Fibroblast of pulmonary artery (primary cell): ENCODE measurements at regions not wholly inside any gene's neighbourhood (a gene's known extent, or its start where the extent isn't known, plus 50 kb on each side); places are given as distances from the start of the nearest gene placed in this dataset.

Experiments used
- DNase-seq: peaks from one replicate; pipeline ENCODE4 v3.0.0-alpha.2; 2010; ENCODE audit warnings: low read depth
- H3K4me3 ChIP-seq: replicated peaks from 2 replicates; pipeline ENCODE4 v1.5.1; 2011; ENCODE audit warnings: low read depth, mild to moderate bottlenecking, control low read depth, low read length, moderate library complexity
- TF ChIP-seq, protein P1 (sequence below): IDR thresholded peaks from 2 replicates; pipeline ENCODE4 v1.5.1; 2011; ENCODE audit warnings: mild to moderate bottlenecking, control low read depth, low read length, inconsistent platforms; ENCODE audit errors: missing control alignments

DNA sequence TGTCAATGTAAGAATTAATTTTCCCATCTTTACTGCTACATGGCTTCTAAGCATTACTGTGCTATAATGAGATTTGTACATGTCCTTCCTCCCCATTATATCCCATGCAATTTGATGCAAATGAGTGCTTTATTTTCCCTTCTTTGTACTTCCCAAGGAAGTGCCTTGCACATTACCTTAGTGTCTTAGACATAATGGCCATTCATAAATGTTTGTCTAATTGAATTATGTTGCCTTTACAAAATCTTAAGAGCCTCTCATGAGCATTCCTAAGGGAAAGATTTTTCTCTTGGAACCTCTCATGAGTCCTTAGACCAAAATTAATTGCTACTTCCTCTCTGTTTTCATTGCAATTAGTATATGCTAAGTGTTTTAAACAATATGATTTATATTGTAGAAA, 741.7 kb downstream of the RERGL start:
- DNase-seq: no peak
- no peak overlapping the region for H3K4me3 ChIP-seq
- TF ChIP-seq, protein P1, sequence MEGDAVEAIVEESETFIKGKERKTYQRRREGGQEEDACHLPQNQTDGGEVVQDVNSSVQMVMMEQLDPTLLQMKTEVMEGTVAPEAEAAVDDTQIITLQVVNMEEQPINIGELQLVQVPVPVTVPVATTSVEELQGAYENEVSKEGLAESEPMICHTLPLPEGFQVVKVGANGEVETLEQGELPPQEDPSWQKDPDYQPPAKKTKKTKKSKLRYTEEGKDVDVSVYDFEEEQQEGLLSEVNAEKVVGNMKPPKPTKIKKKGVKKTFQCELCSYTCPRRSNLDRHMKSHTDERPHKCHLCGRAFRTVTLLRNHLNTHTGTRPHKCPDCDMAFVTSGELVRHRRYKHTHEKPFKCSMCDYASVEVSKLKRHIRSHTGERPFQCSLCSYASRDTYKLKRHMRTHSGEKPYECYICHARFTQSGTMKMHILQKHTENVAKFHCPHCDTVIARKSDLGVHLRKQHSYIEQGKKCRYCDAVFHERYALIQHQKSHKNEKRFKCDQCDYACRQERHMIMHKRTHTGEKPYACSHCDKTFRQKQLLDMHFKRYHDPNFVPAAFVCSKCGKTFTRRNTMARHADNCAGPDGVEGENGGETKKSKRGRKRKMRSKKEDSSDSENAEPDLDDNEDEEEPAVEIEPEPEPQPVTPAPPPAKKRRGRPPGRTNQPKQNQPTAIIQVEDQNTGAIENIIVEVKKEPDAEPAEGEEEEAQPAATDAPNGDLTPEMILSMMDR: no peak

DNA sequence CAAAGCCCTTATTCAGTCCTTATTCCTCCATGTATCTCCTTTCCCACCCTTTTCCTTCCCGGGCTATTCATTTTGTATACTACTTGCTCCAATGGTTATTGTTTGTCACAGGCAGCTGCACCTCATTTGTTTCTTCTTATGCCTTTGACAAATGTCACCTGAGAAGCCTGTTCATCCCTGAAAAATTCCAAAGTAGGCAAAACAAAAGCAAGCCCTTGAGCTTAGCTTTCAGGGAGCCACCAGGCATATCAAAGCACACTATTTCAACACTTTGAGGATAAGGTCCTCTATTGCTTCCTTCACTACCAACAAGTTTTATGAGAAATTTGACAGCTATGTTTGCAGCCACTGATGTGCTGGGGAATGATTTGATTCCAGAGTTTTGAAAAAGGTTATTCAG, 738.7 kb upstream of the LMO3 start:
- H3K4me3 ChIP-seq: no peak overlapping the region
- no peak for DNase-seq
- TF ChIP-seq, protein P1: no peak

DNA sequence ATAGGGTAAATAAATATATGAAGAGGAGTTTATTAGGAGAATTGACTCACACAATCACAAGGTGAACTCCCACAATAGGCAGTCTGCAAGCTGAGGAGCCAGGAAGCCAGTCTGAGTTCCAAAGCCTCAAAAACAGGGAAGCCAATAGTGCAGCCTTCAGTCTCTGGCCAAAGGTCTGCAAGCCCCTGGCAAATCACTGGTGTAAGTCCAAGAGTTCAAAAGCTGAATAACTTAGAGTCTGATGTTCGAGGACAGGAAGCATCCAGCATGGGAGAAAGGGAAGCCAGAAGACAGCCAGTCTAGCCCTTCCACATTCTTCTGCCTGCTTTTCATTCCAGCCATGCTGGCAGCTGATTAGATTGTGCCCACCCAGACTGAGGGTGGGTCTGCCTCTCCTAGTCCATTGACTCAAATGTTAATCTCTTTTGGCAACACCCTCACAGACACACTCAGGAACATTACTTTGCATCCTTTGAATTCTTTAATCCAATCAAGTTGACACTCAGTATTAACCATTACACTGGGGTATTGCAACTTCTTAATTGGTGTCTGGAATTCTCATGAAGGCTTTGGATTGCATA, 736.5 kb upstream of the LMO3 start:
- no peak for DNase-seq
- TF ChIP-seq, protein P1: no peak
- H3K4me3 ChIP-seq: no peak overlapping the region

DNA sequence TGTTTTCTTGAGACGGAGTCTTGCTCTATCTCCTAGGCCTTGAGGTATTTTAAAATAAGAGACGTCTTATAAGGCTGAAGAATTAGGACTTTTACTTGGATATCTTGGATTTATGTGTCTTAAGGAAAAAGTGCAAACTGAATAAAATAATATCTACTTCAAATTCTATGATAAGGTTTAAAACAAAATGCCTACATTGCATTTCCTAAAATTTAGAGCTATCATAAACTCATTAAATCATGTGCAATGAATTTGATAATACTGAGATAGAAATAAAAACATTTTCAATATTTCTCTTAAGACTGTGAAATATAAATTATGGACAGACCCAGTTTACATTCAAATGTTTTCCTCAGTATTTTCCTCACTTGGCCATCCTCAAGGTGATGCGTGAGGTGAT, 729.5 kb upstream of the LMO3 start:
- H3K4me3 ChIP-seq: no peak overlapping the region
- no peak for DNase-seq
- TF ChIP-seq, protein P1: no peak

DNA sequence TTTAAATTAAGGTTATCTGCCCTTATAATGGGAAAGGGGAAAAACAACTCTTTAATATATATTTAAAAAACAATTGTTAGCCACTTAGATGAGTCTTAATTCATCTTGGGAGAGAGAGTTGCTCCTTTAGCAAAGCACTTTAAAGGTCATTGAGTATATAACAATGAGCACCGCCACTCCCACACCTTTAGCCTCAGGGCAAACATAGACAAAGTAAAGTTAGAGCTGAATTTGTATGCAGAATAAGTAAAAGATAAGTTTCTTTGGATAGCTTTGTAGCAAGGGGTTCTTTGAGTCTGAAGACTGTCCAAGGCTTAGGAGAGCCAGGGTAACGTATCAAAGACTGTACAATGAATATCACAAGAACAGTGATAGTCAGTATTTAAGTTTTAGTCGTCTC, 728.8 kb upstream of the LMO3 start:
- TF ChIP-seq, protein P1: no peak
- no peak for DNase-seq
- no peak overlapping the region for H3K4me3 ChIP-seq

DNA sequence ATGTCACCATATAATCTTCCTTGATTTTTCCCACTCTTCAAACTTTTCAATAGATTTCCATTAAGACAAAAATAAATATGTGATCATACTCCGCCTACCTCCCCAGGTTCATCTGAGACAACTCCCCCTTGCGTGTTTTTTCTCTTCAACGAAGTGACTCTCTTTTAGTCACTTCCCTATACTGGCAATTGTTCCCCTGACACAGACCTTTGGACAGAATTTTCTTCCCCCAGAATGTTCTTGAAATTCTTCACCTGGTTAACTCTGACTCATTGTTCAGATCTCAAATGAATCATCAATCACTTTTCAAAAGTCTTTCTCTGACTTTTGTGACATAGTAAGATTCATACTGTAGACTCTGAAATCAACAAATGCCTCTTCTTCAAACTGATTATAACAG, 727.3 kb upstream of the LMO3 start:
- no peak for DNase-seq
- TF ChIP-seq, protein P1: no peak
- H3K4me3 ChIP-seq: no peak overlapping the region

DNA sequence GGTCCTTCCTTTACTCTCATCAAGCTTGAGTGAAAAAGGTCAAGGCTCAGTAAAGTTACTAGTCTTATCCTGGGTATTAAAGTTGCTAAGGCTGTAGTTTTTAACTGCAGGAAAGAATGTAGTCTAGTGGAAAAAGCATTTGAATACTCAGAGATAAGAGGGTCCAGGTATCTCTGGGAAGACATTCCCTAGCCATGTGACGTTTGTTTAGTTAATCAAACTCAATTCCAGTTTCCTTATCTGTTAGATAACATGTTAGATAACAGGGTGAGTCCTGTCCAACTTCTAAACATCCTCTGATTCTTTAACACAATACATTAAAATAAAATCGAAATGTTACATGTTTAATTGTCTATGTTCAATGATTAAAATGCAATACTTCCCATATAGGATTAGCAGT, 720.7 kb upstream of the LMO3 start:
- TF ChIP-seq, protein P1: no peak
- DNase-seq: no peak
- no peak overlapping the region for H3K4me3 ChIP-seq
